ENCODE measurements at regions not wholly inside any gene's neighbourhood (a gene's known extent, or its start where the extent isn't known, plus 50 kb on each side); places are given as distances from the start of the nearest gene placed in this dataset.

DNA sequence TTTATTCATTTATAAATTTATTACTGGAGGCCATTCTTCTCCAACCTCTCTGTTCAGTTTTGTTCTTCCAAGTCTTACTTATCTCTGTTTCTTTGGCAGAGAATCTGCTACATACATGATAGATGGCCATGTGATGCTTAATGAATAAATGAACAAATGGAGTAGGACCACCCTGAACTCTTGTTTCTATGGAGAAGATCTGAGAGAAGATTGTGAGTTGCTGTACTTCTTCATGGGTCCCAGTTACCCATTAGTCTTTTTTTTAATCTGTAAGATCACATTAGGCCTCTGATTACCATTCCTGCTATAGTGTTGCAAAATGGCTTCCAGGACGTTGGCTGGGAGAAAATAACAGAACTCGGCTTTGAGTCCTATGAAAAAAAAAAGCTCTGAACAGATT is 191.9 kb upstream of the SYNPR start:
- Histone ChIP-seq H3K36me3 (no peaks in the 10 kb centered on the region), H3K27me3 (no peaks in the 10 kb centered on the region), H3K9me3 (no peaks in the 10 kb centered on the region), H3K27ac (no peak overlapping the region), H3K4me1 (no peaks in the 10 kb centered on the region), H3K4me3 (no peak overlapping the region)
- 44% methylated on average over 2 of the region's 2 CpGs for WGBS (ENCODE audit: insufficient coverage, low coverage, low lambda C conversion rate, missing lambda C conversion rate)
- intact Hi-C loops (cut with DNase I), result no loop called here
- DNase-seq (no peak), ATAC-seq (no peak)
- TF ChIP-seq CTCF (IDR thresholded peaks at IDR 0.05), result no peak
- no peak for TF ChIP-seq POLR2A (IDR thresholded peaks at IDR 0.05)

- Histone ChIP-seq H3K27ac (no peak overlapping the region), H3K27me3 (no peaks in the 10 kb centered on the region), H3K9me3 (no peaks in the 10 kb centered on the region), H3K4me3 (no peak overlapping the region), H3K36me3 (no peaks in the 10 kb centered on the region), H3K4me1 (no peaks in the 10 kb centered on the region)
- TF ChIP-seq CTCF (IDR thresholded peaks at IDR 0.05) (no peak), POLR2A (IDR thresholded peaks at IDR 0.05) (no peak)
- intact Hi-C loops (cut with DNase I), result no loop called here
- no peak for DNase-seq
- no peak for ATAC-seq
- 26% methylated on average over 6 of the region's 6 CpGs for WGBS (ENCODE audit: insufficient coverage, low coverage, low lambda C conversion rate, missing lambda C conversion rate)
Measured at GRCh38 chr3:63089007-63089750, 188.9 kb upstream of the SYNPR start.

DNA sequence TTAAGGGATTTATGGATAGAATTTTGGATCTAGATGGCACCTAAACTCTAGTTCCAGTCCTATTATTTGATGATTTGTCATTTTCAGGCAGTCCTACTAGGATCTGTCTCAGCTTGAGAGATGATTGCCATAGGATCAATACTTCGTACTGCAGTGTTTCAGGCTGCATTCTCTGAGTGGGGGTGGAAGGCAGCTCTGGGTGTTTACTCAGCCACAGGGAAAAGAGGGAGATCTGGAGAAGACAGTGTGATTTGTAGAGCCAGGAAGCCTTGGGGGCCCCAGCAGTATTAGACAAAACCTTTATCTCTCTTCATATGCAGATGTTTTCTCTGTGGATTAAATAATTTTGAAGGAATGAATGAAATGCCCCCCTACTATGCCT is 188.4 kb upstream of the SYNPR start:
- no peaks in the 10 kb centered on the region for H3K9me3 ChIP-seq
- intact Hi-C loops (cut with DNase I), result no loop called here
- DNase-seq (no peak), ATAC-seq (no peak)
- no peaks in the 10 kb centered on the region for H3K27me3 ChIP-seq
- WGBS (ENCODE audit: insufficient coverage, low coverage, low lambda C conversion rate, missing lambda C conversion rate), result 0% methylated on average over 1 of the region's 1 CpG
- H3K36me3 ChIP-seq, result no peaks in the 10 kb centered on the region
- no peak overlapping the region for H3K4me3 ChIP-seq
- no peaks in the 10 kb centered on the region for H3K4me1 ChIP-seq
- H3K27ac ChIP-seq, result no peak overlapping the region
- TF ChIP-seq CTCF (IDR thresholded peaks at IDR 0.05), result no peak
- no peak for TF ChIP-seq POLR2A (IDR thresholded peaks at IDR 0.05)

DNA sequence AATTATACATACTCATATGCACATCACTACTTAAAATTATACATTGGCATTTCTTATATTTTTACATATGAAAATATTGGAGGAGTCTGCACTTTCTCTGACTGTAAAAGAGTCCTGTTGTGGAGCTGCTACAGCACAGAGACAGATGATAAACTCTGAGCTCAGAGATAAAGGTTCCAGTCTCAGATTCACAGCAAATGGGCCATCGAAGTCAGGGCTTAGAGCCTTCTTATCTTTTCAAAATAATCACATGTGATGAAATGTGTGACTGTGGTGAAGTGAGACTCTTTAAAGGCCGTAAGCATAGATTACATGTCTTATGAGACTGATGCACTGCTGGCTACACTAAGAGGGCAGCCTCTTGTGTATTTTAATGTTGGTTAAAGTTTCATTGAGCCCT is 187.5 kb upstream of the SYNPR start:
- no peak for TF ChIP-seq CTCF (IDR thresholded peaks at IDR 0.05)
- TF ChIP-seq POLR2A (IDR thresholded peaks at IDR 0.05), result no peak
- no peak overlapping the region for H3K4me3 ChIP-seq
- DNase-seq (no peak), ATAC-seq (no peak)
- no peaks in the 10 kb centered on the region for H3K9me3 ChIP-seq
- H3K36me3 ChIP-seq, result no peaks in the 10 kb centered on the region
- intact Hi-C loops (cut with DNase I), result no loop called here
- WGBS (ENCODE audit: insufficient coverage, low coverage, low lambda C conversion rate, missing lambda C conversion rate), result 21% methylated on average over 2 of the region's 2 CpGs
- no peaks in the 10 kb centered on the region for H3K4me1 ChIP-seq
- H3K27me3 ChIP-seq, result no peaks in the 10 kb centered on the region
- H3K27ac ChIP-seq, result no peak overlapping the region

- ATAC-seq, result no peak
- 38% methylated on average over 5 of the region's 5 CpGs for WGBS (ENCODE audit: insufficient coverage, low coverage, low lambda C conversion rate, missing lambda C conversion rate)
- TF ChIP-seq CTCF (IDR thresholded peaks at IDR 0.05) (no peak), POLR2A (IDR thresholded peaks at IDR 0.05) (no peak)
Measured at GRCh38 chr3:63092515-63092914, 185.6 kb upstream of the SYNPR start.

More at GRCh38 chr3:63092515-63092914, 185.6 kb upstream of the SYNPR start:
- no peak for DNase-seq
- Histone ChIP-seq H3K36me3 (no peaks in the 10 kb centered on the region), H3K4me1 (no peaks in the 10 kb centered on the region), H3K4me3 (no peak overlapping the region), H3K9me3 (no peaks in the 10 kb centered on the region), H3K27ac (no peak overlapping the region), H3K27me3 (no peaks in the 10 kb centered on the region)
- intact Hi-C loops (cut with DNase I), result no loop called here
